Activated T-helper 2 cell treated with anti-CD3 and anti-CD28 coated beads, Interferon-gamma antibody, Interleukin-2, Interleukin-4, amounts not matched to agents 10 μg/mL and 5 μg/mL and 100 μg/mL, durations not matched to agents 14 hours and 24 hours and 36 hours (primary cell): ENCODE measurements at regions not wholly inside any gene's neighbourhood (a gene's known extent, or its start where the extent isn't known, plus 50 kb on each side); places are given as distances from the start of the nearest gene placed in this dataset.

ENCODE experiments used
- DNase-seq: peaks from one replicate; pipeline ENCODE4 v3.0.0; 2021; ENCODE audit warnings: low spot score
- H3K27ac Mint-ChIP-seq: one replicate; pipeline ENCODE4 v1.8.0; 2021; ENCODE audit warnings: mixed read lengths
- H3K27me3 Mint-ChIP-seq: one replicate; pipeline ENCODE4 v1.8.0; 2021; ENCODE audit warnings: low read depth, mixed read lengths
- H3K36me3 Mint-ChIP-seq: one replicate; pipeline ENCODE4 v1.8.0; 2021; ENCODE audit warnings: low read depth, mixed read lengths
- H3K4me1 Mint-ChIP-seq: one replicate; pipeline ENCODE4 v1.8.0; 2021; ENCODE audit warnings: low read depth, mixed read lengths
- H3K4me3 Mint-ChIP-seq: one replicate; pipeline ENCODE4 v1.8.0; 2021; ENCODE audit warnings: low read depth, mild to moderate bottlenecking, moderate library complexity, mixed read lengths
- H3K9me3 Mint-ChIP-seq: one replicate; pipeline ENCODE4 v1.8.0; 2021; ENCODE audit warnings: mixed read lengths
- intact Hi-C: fragments of 100-400 bp; cut with micrococcal nuclease; formaldehyde crosslinking; loops from one replicate; pipeline ENCODE4 v1.15.1; 2023

GRCh38 chr17:17398188-17398942, 78.4 kb upstream of the MED9 start:
- DNase-seq: no peak
- Mint-ChIP-seq H3K9me3 (no peaks in the 10 kb centered on the region), H3K4me1 (peaks cover 6% of the 10 kb centered on the region), H3K27me3 (peaks cover 8% of the 10 kb centered on the region), H3K36me3 (no peaks in the 10 kb centered on the region), H3K27ac (no peak overlapping the region), H3K4me3 (no peak overlapping the region)
- intact Hi-C loops: no loop called here

- Mint-ChIP-seq H3K27me3 (peaks cover 8% of the 10 kb centered on the region), H3K4me1 (peaks cover 14% of the 10 kb centered on the region), H3K27ac (no peak overlapping the region), H3K9me3 (no peaks in the 10 kb centered on the region), H3K4me3 (no peak overlapping the region), H3K36me3 (no peaks in the 10 kb centered on the region)
- no peak for DNase-seq
- intact Hi-C loops: no loop called here
Observed at GRCh38 chr17:17398943-17399926, 77.6 kb upstream of the MED9 start.

GRCh38 chr17:17400070-17400469, 76.7 kb upstream of the MED9 start:
- Mint-ChIP-seq H3K27ac (no peak overlapping the region), H3K36me3 (no peaks in the 10 kb centered on the region), H3K9me3 (no peaks in the 10 kb centered on the region), H3K4me1 (peaks cover 14% of the 10 kb centered on the region), H3K27me3 (peaks cover 8% of the 10 kb centered on the region), H3K4me3 (no peak overlapping the region)
- no peak for DNase-seq
- intact Hi-C loops: no loop called here

- Mint-ChIP-seq H3K4me1 (peaks cover 14% of the 10 kb centered on the region), H3K9me3 (no peaks in the 10 kb centered on the region), H3K27me3 (peaks cover 8% of the 10 kb centered on the region), H3K36me3 (no peaks in the 10 kb centered on the region), H3K4me3 (no peak overlapping the region), H3K27ac (no peak overlapping the region)
- no peak for DNase-seq
- intact Hi-C loops: no loop called here
Observed at GRCh38 chr17:17400566-17401184, 76.1 kb upstream of the MED9 start.

- no peak for DNase-seq
- peaks cover 8% of the 10 kb centered on the region for H3K27me3 Mint-ChIP-seq
- no peak overlapping the region for H3K27ac Mint-ChIP-seq
- H3K36me3 Mint-ChIP-seq: no peaks in the 10 kb centered on the region
- no peaks in the 10 kb centered on the region for H3K9me3 Mint-ChIP-seq
- intact Hi-C loops: no loop called here
- H3K4me1 Mint-ChIP-seq: peaks cover 14% of the 10 kb centered on the region
- no peak overlapping the region for H3K4me3 Mint-ChIP-seq
Observed at GRCh38 chr17:17401271-17401781, 75.5 kb upstream of the MED9 start.

GRCh38 chr17:17402558-17402957, 74.2 kb upstream of the MED9 start:
- DNase-seq: no peak
- intact Hi-C loops: no loop called here
- no peak overlapping the region for H3K27ac Mint-ChIP-seq
- peaks cover 14% of the 10 kb centered on the region for H3K4me1 Mint-ChIP-seq
- no peaks in the 10 kb centered on the region for H3K9me3 Mint-ChIP-seq
- H3K4me3 Mint-ChIP-seq: no peak overlapping the region
- no peaks in the 10 kb centered on the region for H3K36me3 Mint-ChIP-seq
- peaks cover 6% of the 10 kb centered on the region for H3K27me3 Mint-ChIP-seq

- H3K4me3 Mint-ChIP-seq: no peak overlapping the region
- H3K27ac Mint-ChIP-seq: no peak overlapping the region
- H3K27me3 Mint-ChIP-seq: peaks cover 6% of the 10 kb centered on the region
- H3K4me1 Mint-ChIP-seq: peaks cover 16% of the 10 kb centered on the region
- intact Hi-C loops: no loop called here
- H3K9me3 Mint-ChIP-seq: no peaks in the 10 kb centered on the region
- H3K36me3 Mint-ChIP-seq: no peaks in the 10 kb centered on the region
- no peak for DNase-seq
Observed at GRCh38 chr17:17403065-17403464, 73.7 kb upstream of the MED9 start.

- H3K9me3 Mint-ChIP-seq: no peaks in the 10 kb centered on the region
- H3K4me1 Mint-ChIP-seq: peaks cover 24% of the 10 kb centered on the region
- intact Hi-C loops: no loop called here
- H3K27ac Mint-ChIP-seq: no peak overlapping the region
- peak overlapping the region; percentile 10 for H3K4me3 Mint-ChIP-seq
- H3K36me3 Mint-ChIP-seq: no peaks in the 10 kb centered on the region
- DNase-seq: no peak
- H3K27me3 Mint-ChIP-seq: peaks cover 6% of the 10 kb centered on the region
Observed at GRCh38 chr17:17403899-17404576, 72.8 kb upstream of the MED9 start.

- Mint-ChIP-seq H3K4me3 (no peak overlapping the region), H3K27ac (no peak overlapping the region), H3K9me3 (no peaks in the 10 kb centered on the region), H3K36me3 (no peaks in the 10 kb centered on the region), H3K4me1 (peaks cover 29% of the 10 kb centered on the region), H3K27me3 (peaks cover 6% of the 10 kb centered on the region)
- DNase-seq: no peak
- intact Hi-C loops: no loop called here
Observed at GRCh38 chr17:17405673-17406072, 71.1 kb upstream of the MED9 start.

GRCh38 chr17:17406225-17406624, 70.6 kb upstream of the MED9 start:
- peaks cover 6% of the 10 kb centered on the region for H3K27me3 Mint-ChIP-seq
- no peak for DNase-seq
- H3K9me3 Mint-ChIP-seq: no peaks in the 10 kb centered on the region
- peaks cover 29% of the 10 kb centered on the region for H3K4me1 Mint-ChIP-seq
- no peak overlapping the region for H3K4me3 Mint-ChIP-seq
- no peaks in the 10 kb centered on the region for H3K36me3 Mint-ChIP-seq
- intact Hi-C loops: no loop called here
- no peak overlapping the region for H3K27ac Mint-ChIP-seq

- Mint-ChIP-seq H3K4me1 (peaks cover 28% of the 10 kb centered on the region), H3K27ac (peak overlapping the region; percentile 15), H3K27me3 (peaks cover 3% of the 10 kb centered on the region), H3K36me3 (no peaks in the 10 kb centered on the region), H3K4me3 (no peak overlapping the region), H3K9me3 (no peaks in the 10 kb centered on the region)
- DNase-seq: no peak
- intact Hi-C loops: no loop called here
Observed at GRCh38 chr17:17408236-17408794, 68.5 kb upstream of the MED9 start.

- no peaks in the 10 kb centered on the region for H3K9me3 Mint-ChIP-seq
- intact Hi-C loops: no loop called here
- H3K36me3 Mint-ChIP-seq: no peaks in the 10 kb centered on the region
- peaks cover 25% of the 10 kb centered on the region for H3K4me1 Mint-ChIP-seq
- H3K4me3 Mint-ChIP-seq: no peak overlapping the region
- no peak overlapping the region for H3K27ac Mint-ChIP-seq
- peaks cover 3% of the 10 kb centered on the region for H3K27me3 Mint-ChIP-seq
- no peak for DNase-seq
Observed at GRCh38 chr17:17410357-17410756, 66.4 kb upstream of the MED9 start.
